H1 (cell line): ENCODE measurements at regions not wholly inside any gene's neighbourhood (a gene's known extent, or its start where the extent isn't known, plus 50 kb on each side); places are given as distances from the start of the nearest gene placed in this dataset.
"Not testable (repeated sequence)": the region's sequence is repeated elsewhere in the genome, so short reads cannot be mapped to it uniquely, and the experiment has no call there.

Experiments
- CTCF ChIA-PET: fragments of 300-600 bp; sonication (Branson Sonifier 250); formaldehyde crosslinking; loops from one replicate; lab custom pipeline; 2021; ENCODE audit not compliant: partially characterized antibody; lab: Charles Lee
- POLR2A ChIA-PET: fragments of 300-600 bp; sonication (Branson Sonifier 250); formaldehyde crosslinking; loops from one replicate; lab custom pipeline; 2021; ENCODE audit warnings: inconsistent platforms; ENCODE audit not compliant: partially characterized antibody; lab: Charles Lee
- DNase-seq, 2 experiments: peaks; one replicate each; pipeline versions ENCODE4 v3.0.0 to v3.0.0-alpha.2; 2010 to 2022; ENCODE audit warnings: low spot score in 2 of 2, low read depth in 1 of 2, mixed read lengths in 1 of 2
- FAIRE-seq: peaks from 2 replicates; lab custom pipeline; 2011; peaks lifted over from hg19 to GRCh38; lab: Jason Lieb, UNC
- H2AFZ ChIP-seq: 2 replicates; pipeline ENCODE4 v1.8.1; 2012; ENCODE audit warnings: low read length, inconsistent platforms
- H2AK5ac ChIP-seq: 2 replicates; pipeline ENCODE4 v1.6.1; 2013; ENCODE audit warnings: low read depth, low read length
- H2BK120ac ChIP-seq: replicated peaks from 2 replicates; pipeline ENCODE3; 2013; ENCODE audit warnings: low read depth, low read length, inconsistent platforms
- H2BK12ac ChIP-seq: 2 replicates; pipeline ENCODE4 v1.6.1; 2013; ENCODE audit warnings: low read depth, low read length
- H2BK15ac ChIP-seq: 2 replicates; pipeline ENCODE4 v1.6.1; 2013; ENCODE audit warnings: low read length
- H2BK20ac ChIP-seq: 2 replicates; pipeline ENCODE4 v1.6.1; 2013; ENCODE audit warnings: low read length
- H2BK5ac ChIP-seq: 2 replicates; pipeline ENCODE4 v1.6.1; 2013; ENCODE audit warnings: low read depth, low read length
- H3K14ac ChIP-seq: 2 replicates; pipeline ENCODE4 v1.6.1; 2013; ENCODE audit warnings: inconsistent platforms; ENCODE audit not compliant: insufficient read length
- H3K18ac ChIP-seq: 2 replicates; pipeline ENCODE4 v1.6.1; 2013; ENCODE audit warnings: low read length; ENCODE audit errors: extremely low read depth
- H3K23ac ChIP-seq: 2 replicates; pipeline ENCODE4 v1.6.1; 2013; ENCODE audit warnings: inconsistent platforms; ENCODE audit not compliant: insufficient read length
- H3K23me2 ChIP-seq: 2 replicates; pipeline ENCODE4 v1.6.1; 2013; ENCODE audit warnings: low read depth, low read length
- H3K27ac ChIP-seq: 2 replicates; pipeline ENCODE4 v1.6.1; 2011; ENCODE audit warnings: low read depth, low read length, inconsistent platforms
- H3K27me3 ChIP-seq, 4 experiments: replicated peaks in 1 of 4; 1 replicate in 1 of 4; 2 replicates in 3 of 4; pipeline versions ENCODE4 v1.6.1 to v1.8.1; 2011 to 2013; ENCODE audit warnings: low read length in 3 of 4, mild to moderate bottlenecking in 3 of 4, inconsistent platforms in 2 of 4, mixed read lengths in 2 of 4, moderate library complexity in 1 of 4; ENCODE audit not compliant: control insufficient read depth in 3 of 4, insufficient read depth in 3 of 4; ENCODE audit errors: extremely low read depth in 1 of 4
- H3K36me3 ChIP-seq, 4 experiments: 2 replicates each; pipeline versions ENCODE4 v1.6.1 to v1.8.1; 2011 to 2013; ENCODE audit warnings: mild to moderate bottlenecking in 4 of 4, low read length in 3 of 4, moderate library complexity in 2 of 4, control low read depth in 1 of 4, inconsistent platforms in 1 of 4; ENCODE audit not compliant: insufficient read depth in 4 of 4, control insufficient read depth in 2 of 4
- H3K4ac ChIP-seq: replicated peaks from 2 replicates; pipeline ENCODE3; 2013; ENCODE audit warnings: low read length, low read depth, mixed read lengths, inconsistent platforms; ENCODE audit not compliant: insufficient read length
- H3K4me1 ChIP-seq, 4 experiments: replicated peaks in 1 of 4; 1 replicate in 1 of 4; 2 replicates in 3 of 4; pipeline versions ENCODE4 v1.6.1 to v1.8.1; 2011 to 2013; ENCODE audit warnings: low read length in 3 of 4, inconsistent platforms in 2 of 4, mixed read lengths in 1 of 4; ENCODE audit not compliant: insufficient read depth in 4 of 4, control insufficient read depth in 3 of 4
- H3K4me2 ChIP-seq, 2 experiments: 2 replicates each; pipeline versions ENCODE4 v1.6.1 to v1.8.1; 2011 to 2013; ENCODE audit warnings: low read depth in 2 of 2, low read length in 2 of 2, control low read depth in 1 of 2, inconsistent platforms in 1 of 2, mild to moderate bottlenecking in 1 of 2; ENCODE audit not compliant: insufficient read depth in 1 of 2
- H3K4me3 ChIP-seq, 4 experiments: fragments of 200-600, 300-600 bp in 1 of 4; sonication (generic), shearing (Covaris generic), sonication (Bioruptor Twin) in 1 of 4; 2 replicates each; pipeline versions ENCODE4 v1.5.1 to v1.8.1; 2011 to 2016; ENCODE audit warnings: low read length in 4 of 4, low read depth in 3 of 4, control low read depth in 2 of 4, inconsistent platforms in 2 of 4, mild to moderate bottlenecking in 2 of 4, mixed read lengths in 1 of 4, moderate library complexity in 1 of 4; ENCODE audit not compliant: insufficient read depth in 2 of 4; ENCODE audit errors: extremely low read depth in 1 of 4
- H3K56ac ChIP-seq: replicated peaks from 2 replicates; pipeline ENCODE3; 2013; ENCODE audit warnings: low read depth, mild to moderate bottlenecking, mixed read lengths, low read length, inconsistent platforms; ENCODE audit not compliant: insufficient read length
- H3K79me1 ChIP-seq: 2 replicates; pipeline ENCODE4 v1.6.1; 2013; ENCODE audit warnings: low read depth, low read length, control low read depth
- H3K79me2 ChIP-seq, 2 experiments: 2 replicates each; pipeline versions ENCODE4 v1.6.1 to v1.8.1; 2012 to 2013; ENCODE audit warnings: low read length in 2 of 2, mild to moderate bottlenecking in 2 of 2, inconsistent platforms in 1 of 2; ENCODE audit not compliant: insufficient read depth in 2 of 2, control insufficient read depth in 1 of 2
- H3K9ac ChIP-seq, 4 experiments: replicated peaks in 1 of 4; 1 replicate in 1 of 4; 2 replicates in 3 of 4; pipeline versions ENCODE4 v1.6.1 to v1.8.1; 2011 to 2013; ENCODE audit warnings: low read depth in 3 of 4, low read length in 3 of 4, control low read depth in 2 of 4, mild to moderate bottlenecking in 2 of 4, moderate library complexity in 2 of 4, inconsistent platforms in 1 of 4; ENCODE audit errors: extremely low read depth in 1 of 4
- H3K9me3 ChIP-seq, 2 experiments: 2 replicates each; pipeline versions ENCODE4 v1.6.1 to v1.8.1; 2012 to 2013; ENCODE audit warnings: mild to moderate bottlenecking in 2 of 2, moderate library complexity in 2 of 2, control low read depth in 1 of 2, inconsistent platforms in 1 of 2, low read depth in 1 of 2, low read length in 1 of 2, mixed read lengths in 1 of 2; ENCODE audit not compliant: insufficient read depth in 2 of 2
- H4K20me1 ChIP-seq, 2 experiments: replicated peaks in 1 of 2; 2 replicates each; pipeline versions ENCODE3 to v1.8.1; 2011 to 2013; ENCODE audit warnings: inconsistent platforms in 2 of 2, low read length in 2 of 2, mild to moderate bottlenecking in 1 of 2; ENCODE audit not compliant: insufficient read depth in 2 of 2, control insufficient read depth in 1 of 2
- H4K5ac ChIP-seq: 2 replicates; pipeline ENCODE4 v1.6.1; 2013; ENCODE audit warnings: low read length, low read depth, mixed read lengths, inconsistent platforms; ENCODE audit not compliant: insufficient read length
- H4K8ac ChIP-seq: 2 replicates; pipeline ENCODE4 v1.8.0; 2013; ENCODE audit warnings: mild to moderate bottlenecking, moderate library complexity, low read length, inconsistent platforms; ENCODE audit not compliant: insufficient read depth; ENCODE audit errors: extremely low read depth
- H4K91ac ChIP-seq: replicated peaks from 2 replicates; pipeline ENCODE3; 2013; ENCODE audit warnings: low read length, mixed read lengths, inconsistent platforms; ENCODE audit not compliant: insufficient read length
- WGBS, 2 experiments: shearing (Covaris generic) in 1 of 2; methylation state at CpG; one replicate each; pipeline versions ENCODE4 v1.1.6 to v1.1.7; 2013 to 2015; ENCODE audit warnings: low lambda C conversion rate in 2 of 2, mixed read lengths in 2 of 2, inconsistent platforms in 1 of 2, low coverage in 1 of 2, missing lambda C conversion rate in 1 of 2; ENCODE audit not compliant: insufficient replicate concordance in 2 of 2, insufficient coverage in 1 of 2, insufficient read length in 1 of 2; ENCODE audit errors: extremely low coverage in 1 of 2, missing lambda C conversion rate in 1 of 2; 5-methylcytosine and 5-hydroxymethylcytosine counted together

DNA sequence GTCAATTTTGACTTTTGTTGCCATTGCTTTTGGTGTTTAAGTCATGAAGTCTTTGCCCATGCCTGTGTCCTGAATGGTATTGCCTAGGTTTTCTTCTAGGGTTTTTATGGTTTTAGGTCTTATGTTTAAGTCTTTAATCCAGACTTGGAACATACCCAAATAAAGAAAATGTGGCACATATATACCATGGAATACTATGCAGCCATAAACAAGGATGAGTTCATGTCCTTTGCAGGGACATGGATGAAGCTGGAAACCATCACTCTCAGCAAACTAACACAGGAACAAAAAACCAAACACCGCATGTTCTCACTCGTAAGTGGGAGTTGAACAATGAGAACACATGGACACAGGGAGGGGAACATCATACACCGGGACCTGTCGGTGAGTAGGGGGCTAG, 90.5 kb upstream of the MAP3K1 start:
- WGBS, 2 experiments, result 88% methylated on average over 4 of the region's 4 CpGs; no CpG with 5 or more reads in 1 of the 2 experiments

More for the DNA sequence above, 90.5 kb upstream of the MAP3K1 start:
- H2BK15ac ChIP-seq, H4K8ac ChIP-seq, H2BK12ac ChIP-seq, H3K56ac ChIP-seq, H2AK5ac ChIP-seq, H2BK120ac ChIP-seq, H3K27ac ChIP-seq, H3K36me3 ChIP-seq, FAIRE-seq, H3K4me1 ChIP-seq, H2BK20ac ChIP-seq, H3K4me3 ChIP-seq, H3K18ac ChIP-seq, H3K4ac ChIP-seq, H2AFZ ChIP-seq, CTCF ChIA-PET, H3K23me2 ChIP-seq, H3K79me1 ChIP-seq, H3K14ac ChIP-seq, H3K23ac ChIP-seq, H4K5ac ChIP-seq, H4K20me1 ChIP-seq, H4K91ac ChIP-seq, H3K79me2 ChIP-seq, H2BK5ac ChIP-seq, H3K9me3 ChIP-seq, H3K27me3 ChIP-seq, DNase-seq, H3K4me2 ChIP-seq, H3K9ac ChIP-seq, POLR2A ChIA-PET: not testable (repeated sequence)
